Dedifferentiated amniotic fluid mesenchymal stem cell (primary cell): ENCODE measurements at regions not wholly inside any gene's neighbourhood (a gene's known extent, or its start where the extent isn't known, plus 50 kb on each side); places are given as distances from the start of the nearest gene placed in this dataset.
A peak's percentile ranks its signal among the peaks of the same experiment; 100 is the strongest.
"Not testable (repeated sequence)": the region's sequence is repeated elsewhere in the genome, so short reads cannot be mapped to it uniquely, and the experiment has no call there.

Experiments
- DNase-seq: peaks from one replicate; pipeline ENCODE4 v3.0.0-alpha.2; 2016; ENCODE audit errors: extremely low spot score

DNA sequence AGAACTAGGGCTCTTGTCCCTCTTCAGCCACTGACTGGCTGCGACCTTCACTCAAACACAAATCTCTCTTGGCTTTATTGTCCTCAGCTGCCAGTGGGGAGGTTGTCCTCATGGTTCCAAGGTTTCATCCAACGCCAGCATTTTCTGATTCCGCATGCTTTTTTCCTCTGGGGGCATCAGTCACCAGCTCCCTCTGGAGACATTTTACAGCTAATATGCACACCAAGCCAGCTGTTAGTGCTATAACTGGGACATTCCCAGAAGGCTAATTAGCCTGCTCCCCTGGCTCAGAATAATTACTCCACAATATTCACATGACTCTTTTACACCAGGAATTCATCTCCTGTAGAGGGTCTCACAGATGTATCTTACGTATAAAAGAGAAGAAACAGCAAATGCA lies 193.6 kb upstream of the ANKRD55 start:
- DNase-seq = no peak

DNA sequence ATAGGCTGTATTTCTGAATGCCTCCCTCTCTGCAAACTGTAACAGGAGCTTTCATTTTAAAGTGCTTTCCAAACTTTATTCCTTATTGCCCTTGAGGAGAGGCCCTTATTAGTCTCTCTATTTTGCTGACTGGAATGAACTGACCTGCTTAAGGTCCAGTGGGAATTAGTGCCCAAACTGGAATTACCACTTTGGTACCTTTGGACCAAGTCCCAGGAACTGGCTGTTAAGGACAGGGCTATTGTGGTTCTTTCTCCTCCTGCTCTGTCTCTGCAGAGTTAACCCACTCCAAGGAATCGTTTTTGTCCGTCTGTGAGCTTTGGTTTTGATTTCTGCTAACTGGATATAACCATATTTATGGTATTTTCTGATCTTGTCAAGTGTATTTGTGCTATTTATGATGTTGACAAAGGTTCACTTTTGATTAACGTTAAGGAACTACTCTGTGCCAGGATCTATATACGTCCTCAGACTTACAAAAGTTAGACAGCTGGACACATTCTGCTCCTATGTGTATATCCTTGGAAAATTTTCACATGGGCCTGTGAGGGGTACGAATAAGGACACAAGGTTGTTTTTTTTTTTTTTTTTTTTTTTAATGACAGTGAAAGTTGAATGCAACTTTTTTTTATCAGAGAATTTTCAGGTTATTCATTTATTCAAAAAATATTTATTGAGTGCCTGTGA lies 189.1 kb upstream of the ANKRD55 start:
- DNase-seq = no peak

DNA sequence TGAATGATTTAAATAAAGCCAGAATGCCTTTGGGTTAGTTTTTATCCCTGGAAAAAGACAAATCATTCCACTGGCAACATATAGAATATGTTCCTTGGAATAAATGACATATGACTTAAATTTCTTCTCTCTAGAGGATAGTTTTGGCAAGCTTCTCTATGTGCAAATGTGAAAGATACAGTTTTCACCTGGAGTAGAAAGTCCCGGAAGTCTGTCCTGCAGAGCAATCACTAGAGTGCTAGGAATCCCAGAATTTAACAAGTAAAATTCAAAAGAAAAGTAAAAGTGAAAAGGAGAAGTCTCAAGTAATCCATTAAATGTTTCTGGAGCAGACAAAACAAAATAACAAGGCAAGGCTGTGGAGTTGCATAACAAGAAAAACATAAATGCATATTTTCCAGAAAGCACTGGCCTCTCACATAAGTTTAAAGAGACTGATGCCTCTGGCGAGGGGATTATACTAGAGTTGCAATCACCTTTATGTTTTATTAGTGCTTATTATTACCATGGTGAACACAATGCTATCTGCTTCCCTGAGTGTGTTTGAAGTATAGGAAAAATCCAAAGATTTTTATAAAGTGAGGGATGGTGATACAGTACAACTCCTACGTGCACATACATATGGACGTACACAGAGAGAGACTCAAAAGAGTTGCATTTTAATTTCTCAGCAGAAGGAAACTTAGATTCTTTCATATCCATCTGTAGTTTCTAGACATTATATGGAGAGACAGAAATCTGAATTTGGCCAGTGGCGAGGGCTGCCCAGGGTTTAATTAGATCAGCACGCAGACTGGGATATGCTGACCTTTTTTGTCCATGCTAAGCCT lies 188.3 kb upstream of the ANKRD55 start:
- no peak for DNase-seq

DNA sequence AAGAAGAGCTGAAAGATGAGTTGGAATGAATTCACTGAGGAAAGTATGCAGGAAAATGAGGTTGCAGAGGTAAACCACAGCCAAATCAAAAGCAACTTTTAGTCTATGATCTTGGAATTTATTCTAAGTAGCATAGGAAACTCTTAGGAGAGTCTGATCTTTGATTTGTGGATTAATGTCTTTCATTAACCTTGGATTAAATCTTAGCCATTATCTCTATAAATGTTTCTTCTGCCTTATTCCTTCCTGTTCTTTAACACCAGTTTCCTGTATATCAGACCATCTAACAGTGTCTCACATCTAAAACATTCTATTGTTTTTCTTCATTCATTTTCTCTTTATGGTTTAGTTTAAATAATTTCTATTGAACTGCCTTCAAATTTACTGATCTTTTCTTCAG lies 187.2 kb upstream of the ANKRD55 start:
- no peak for DNase-seq

DNA sequence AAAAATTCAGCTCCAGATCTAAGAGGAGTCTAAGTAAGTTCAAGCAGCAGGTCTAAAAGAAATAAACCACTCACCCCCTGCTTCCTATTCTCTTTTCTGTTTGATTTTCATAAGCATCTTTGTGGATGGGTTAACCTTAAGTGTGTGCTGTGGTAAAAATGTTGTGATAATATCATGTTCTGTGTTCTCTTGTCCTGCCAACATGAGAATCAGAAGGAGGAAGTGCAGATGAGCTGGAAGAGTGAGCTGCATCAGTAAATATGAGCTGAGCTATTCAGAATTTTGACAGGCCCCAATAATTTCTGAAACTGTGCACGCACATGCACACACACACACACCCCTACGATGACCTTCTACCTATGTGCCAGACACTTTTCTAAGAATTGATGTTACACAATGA lies 186.5 kb upstream of the ANKRD55 start:
- DNase-seq = no peak

DNA sequence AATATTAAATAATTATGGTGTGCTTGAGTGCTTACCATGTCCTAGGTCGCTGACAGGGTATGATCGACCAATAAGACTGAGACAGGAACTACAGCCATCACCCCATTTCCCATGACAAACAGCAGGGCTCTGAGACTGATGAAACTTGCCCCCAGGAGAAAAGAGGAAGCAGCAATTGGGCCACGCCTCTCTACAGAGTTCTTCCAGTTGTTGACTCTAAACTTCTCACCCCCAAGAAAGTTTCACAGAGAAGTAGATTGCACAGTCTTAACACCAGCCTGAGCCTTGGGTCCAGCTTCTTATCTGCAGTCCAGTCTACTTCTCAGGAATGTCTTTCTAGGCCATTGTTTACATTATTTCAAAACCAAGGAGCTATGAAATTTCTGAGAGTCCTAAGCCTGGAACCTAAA lies 182.2 kb upstream of the ANKRD55 start:
- peak; percentile 69 for DNase-seq

DNA sequence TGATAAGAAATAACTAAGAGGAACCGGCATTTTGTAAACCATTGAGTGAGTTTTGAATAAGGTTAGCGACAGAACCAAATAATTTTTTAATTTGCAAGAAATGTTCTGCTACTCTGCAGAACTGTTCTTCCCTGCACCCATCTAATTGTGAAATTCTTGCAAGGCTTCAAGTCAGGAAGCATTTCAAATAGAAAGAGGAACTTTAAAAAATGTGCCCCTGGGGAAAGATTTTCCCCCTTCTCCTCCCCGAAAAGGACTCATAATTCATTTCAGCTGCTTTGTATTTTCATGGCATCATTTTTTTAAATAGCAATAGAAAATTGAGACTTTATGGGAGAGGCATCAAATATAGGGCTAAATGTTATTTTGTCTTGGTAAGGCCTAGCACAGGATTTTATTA lies 180.9 kb upstream of the ANKRD55 start:
- peak; percentile 62 for DNase-seq

DNA sequence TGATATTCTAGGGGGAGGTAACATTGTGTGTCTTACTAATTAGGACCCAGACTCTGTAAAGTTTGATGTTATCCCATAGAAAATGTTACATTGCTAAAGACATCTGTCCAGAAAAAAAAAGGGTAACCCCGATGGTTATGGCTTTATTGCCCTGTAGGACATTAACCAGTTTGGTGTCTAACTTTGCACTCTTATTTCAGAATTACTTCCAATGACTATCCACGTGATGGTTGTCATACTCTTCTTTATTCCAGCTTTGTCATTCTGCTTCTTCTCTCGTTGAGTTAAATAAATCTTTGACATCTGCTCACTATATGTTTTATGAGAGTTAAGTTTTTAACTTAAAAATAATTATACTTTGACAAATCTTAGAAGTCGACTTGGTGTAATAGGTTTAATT lies 180.4 kb upstream of the ANKRD55 start:
- DNase-seq = no peak

DNA sequence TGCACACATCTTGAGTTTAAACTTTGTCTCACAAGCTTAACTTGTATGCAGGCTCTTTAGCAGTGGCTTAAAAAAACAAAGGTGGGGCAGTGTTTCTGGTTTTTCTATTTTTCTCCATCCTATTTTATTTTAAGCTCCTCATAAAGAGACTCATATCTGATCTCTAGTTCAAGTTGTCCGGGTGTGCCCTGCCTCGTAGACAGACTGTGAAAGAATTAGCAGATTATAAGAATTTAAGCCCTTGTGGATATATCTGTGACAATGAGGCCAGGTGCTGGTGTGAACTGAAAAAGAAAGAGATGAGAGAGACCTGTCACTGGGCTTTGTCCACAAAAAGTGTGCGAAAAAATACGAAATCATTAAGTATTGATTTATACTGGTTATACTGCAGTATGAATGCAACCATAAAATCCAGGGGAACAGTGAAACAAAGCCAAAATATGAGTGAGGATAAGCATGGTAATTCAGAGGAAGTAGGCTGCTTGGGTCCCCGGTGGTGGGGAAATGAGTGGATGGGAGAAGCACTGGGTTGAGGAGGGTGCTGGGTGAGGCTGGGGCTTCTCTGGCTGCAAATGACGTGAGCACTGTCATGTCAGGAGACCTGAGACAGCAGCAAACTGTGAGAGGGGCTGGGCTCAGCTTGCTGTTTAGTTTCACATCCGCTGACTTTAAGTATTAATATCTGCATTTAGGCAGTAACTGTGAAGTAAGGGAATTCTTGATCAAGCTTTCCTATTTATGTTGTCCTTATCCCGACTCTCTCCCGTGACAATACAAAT lies 179.7 kb upstream of the ANKRD55 start:
- no peak for DNase-seq

DNA sequence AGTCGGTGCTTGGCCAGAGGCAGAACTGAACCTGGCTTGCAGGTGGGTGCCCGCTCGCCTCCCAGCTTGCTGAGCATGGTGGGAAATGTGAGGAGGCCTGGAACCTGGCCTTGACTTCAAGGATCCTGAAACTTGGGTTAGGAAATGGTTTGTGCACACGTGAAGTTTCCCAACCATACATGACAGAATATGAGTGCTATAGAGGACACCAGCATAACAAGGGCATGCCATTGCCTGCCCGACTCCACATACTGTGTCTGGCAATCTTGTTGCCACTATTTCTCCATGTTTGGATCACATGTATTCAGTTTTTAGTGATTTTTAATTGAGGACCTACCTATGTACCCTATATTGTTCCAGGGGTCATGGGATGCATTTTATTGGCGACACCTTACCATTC lies 177.6 kb upstream of the ANKRD55 start:
- DNase-seq = no peak

DNA sequence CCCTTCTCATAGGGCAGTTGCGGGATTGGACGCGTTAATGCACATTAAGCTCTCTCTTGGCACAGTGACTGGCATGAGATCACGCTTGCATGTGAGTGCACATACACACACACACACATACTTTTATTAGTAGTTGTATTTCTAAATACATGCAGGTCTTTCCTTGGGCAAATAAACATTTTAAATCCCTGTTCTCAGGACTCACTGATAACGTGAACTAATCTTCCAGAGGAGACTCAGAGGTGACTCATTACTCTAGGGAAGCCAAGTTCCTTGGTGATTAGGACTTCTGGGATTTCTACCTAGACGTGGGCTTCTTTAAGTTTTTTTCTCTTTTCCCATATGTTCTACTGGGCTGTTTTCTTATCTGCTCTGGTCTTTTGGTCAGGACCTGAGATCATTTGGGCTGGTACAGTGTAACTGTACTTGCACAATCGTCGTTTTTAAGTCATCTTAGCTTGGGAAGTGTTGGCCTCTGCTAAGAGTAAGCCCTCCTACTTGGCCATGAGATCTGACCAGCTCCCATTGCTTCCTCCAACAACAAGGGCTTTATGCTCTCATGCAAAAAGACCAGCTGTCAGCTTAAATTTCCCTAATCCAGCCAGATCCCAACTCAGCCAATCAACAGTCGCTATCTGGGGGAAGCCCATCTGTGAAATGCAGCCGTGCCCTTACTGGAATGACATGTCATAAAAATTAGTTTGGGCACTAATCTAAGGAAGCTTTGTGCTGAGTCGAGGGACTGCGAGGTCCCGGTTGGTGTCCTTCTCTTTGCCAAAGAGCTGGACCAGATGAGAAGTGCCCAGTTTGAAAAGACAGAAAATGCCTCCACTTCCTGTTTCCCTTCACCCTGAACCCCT lies 176.4 kb upstream of the ANKRD55 start:
- DNase-seq = peak; percentile 61

DNA sequence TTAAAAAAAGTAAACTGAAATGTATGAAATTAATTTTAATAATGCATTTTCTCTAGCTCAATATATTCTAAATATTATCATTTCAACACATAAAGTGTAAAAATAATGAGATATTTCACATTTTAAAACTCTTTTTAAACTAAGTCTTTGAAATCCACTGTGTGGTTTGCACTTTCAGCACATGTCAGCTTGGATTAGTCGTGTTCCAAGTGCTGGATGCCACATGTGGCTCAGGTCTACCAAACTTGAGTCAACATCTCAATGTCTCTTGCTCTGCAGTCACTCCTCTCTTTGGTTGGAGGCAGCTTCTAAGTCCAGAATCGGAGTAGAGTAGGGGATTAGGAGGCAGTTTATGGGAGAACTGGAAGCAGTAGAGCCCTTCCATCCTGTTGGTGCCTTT lies 173.7 kb upstream of the ANKRD55 start:
- DNase-seq = no peak

DNA sequence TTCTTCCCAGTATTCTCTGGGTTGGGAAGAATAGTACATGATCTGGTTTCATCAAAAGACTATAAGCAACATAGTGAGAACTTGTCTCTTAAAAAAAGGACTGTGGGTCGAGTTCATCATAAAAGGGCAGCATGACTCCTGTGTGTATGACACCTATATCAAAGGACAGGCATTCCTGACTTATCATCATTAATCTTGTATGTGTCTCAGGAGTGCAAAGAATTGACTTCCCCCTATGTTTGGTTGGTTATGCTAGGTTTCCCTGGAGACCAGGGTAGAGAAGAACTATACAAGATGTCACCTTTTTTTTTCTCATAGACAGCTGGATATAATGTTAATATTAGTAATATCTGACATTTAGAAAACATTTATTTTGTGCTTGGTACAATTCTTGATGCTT lies 173.1 kb upstream of the ANKRD55 start:
- no peak for DNase-seq

DNA sequence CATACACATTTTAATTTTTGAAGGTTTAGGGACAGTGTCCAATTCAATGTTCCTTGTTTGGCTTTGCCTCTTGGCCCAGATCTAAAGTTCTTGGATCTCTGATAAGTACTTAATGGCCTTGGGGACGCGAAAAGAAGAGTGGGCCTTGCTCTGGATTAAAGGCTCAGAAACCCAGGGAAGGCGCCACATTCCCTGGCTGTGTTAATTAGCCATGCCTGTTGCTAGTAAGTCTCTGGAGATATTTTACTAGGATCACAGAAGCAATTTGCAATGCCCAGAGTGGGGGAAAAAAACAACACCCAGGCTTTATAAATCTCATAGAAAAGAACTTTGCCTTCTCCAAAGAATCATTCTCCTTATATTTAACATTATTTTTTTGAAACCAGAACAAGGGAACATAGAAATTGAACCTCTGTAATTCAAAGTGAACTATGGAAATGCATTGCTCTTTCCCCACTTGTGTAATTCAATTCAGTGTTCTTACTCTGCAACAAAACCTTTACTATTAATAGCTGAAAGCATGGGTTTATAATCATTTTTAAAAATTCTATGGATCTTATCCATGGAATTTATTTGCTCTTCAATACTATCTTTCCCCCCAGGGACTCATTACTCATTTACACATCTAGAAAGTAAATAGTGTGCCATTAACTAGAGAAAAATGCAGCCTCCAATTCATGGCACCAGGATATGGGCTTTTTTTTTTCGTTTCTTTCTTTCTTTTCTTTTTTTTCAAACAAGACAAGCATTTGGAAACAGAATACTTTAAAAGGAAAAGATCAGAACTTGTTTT lies 172.2 kb upstream of the ANKRD55 start:
- DNase-seq = no peak

DNA sequence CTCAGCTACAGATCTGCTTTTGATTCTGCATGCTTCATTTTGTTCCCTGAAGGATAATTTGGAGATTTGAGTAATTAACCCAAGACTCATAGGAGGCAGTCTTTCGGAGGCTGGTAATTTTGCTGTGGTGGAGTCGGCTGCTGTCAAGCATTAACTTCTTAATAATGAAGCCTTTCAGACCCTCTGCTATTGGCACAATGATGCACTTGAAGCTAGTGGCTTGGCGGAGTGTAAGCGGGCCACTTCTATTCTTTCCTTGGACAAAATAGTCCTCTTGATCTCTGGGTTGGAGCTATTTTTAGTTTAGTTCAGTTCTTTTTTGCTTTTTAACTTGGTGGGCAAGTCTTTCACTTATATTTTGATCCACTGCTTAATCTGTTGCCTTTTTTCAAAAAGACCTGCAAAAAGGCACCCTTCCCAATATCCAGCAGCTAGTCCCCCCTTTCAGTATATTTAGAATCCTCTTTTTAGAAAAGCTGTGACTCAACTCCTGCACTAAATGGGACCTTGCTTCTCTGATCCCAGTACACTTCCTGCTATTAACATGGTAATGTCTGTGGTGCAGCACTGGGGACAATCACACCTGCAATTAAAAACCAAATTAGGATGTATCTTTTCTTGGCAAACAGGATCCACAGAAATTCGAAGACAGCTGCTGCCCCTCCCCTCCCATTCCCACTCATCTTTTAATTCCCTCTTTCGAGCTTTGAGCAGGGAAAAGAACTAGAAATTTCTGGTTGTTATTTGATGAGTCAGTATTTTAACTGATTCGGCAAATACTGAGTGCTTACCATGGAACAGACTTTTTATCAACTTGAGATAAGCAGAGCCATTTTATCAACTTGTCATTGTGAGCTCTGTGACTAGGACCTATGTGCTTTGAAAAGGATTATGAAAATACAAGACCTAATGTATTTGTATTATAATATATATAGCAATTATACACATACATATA lies 169.4 kb upstream of the ANKRD55 start:
- no peak for DNase-seq

DNA sequence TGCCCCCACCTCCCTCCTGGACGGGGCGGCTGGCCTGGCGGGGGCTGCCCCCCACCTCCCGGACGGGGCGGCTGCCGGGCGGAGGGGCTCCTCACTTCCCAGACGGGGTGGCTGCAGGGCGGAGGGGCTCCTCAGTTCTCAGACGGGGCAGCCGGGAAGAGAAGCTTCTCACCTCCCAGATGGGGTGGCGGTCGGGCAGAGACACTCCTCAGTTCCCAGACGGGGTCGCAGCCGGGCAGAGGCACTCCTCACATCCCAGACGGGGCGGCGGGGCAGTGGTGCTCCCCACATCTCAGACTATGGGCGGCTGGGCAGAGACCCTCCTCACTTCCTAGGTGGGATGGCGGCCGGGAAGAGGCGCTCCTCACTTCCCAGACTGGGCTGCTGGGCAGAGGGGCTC lies 164.7 kb upstream of the ANKRD55 start:
- not testable (repeated sequence) for DNase-seq

DNA sequence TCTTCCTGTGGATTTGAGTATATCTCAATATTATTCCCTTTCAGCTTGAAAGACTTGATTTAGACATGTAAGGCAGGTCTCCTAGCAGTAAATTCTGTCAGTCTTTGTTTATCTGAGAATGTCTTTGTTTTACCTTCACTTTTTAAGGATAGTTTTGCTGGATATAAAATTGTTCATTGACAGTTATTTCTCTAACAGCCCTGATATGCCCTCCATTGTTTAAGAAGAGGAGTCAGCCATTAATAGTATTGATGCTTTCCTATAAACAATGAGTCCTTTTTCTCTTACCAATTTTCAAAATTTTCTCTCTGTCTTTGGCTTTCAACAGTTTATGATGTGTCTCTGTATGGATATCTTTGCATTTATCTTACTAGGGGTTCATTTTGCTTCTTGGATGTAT lies 163.5 kb upstream of the ANKRD55 start:
- DNase-seq = no peak

DNA sequence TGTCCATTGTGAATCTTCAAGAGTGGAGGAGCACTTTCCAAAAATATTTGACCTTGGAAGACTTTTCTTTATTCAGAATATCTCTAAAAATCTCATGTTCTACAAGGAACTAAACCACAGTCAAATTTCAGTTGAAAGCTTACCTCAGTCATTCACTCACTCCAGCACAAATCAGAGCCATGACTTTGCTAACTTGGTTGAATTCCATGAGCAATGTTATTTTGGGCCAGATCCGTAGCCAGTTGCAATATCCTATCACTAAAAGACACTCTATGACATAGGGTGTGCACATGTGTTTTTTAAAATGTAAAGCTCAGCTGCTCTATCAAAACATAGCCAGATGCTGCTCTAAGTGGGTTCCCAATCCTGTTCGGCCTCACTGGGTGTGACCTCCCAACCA lies 156.1 kb upstream of the ANKRD55 start:
- DNase-seq = no peak

DNA sequence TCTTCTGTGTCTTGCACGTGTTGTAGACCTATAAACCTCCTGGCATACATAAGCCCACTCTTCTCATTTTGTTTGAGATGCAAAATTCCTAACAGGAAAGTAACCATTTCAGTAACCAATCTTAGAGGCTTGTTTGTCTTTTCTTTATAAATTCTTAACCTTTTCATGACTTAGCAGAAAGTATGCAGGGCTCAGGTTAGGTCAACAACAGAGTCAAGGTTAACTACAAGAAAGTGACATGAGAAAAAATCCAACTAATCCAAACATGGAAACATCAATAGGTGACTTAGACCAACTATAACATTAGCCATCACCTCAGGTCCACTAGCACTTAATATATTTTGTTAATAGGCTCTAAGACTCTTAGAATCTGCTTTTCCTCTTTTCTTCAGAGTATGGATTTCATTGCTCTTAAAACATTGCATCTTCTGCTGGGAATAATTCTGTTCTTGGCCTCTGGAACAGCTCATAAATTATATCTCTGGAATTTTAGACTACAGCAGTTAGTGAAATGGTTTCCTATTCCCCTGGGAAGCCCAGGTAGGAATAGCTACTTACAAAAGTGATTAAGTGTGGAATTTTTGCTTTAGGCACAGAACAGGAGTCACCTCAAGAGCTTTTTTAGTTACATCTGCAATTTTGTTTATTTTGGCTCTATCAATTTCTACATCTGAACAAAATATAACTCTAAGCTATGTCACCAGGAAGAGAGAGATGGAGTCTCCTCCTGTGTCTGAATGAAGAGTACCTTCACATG lies 155.3 kb upstream of the ANKRD55 start:
- DNase-seq = no peak
